Activated naive CD8-positive, alpha-beta T cell treated with anti-CD3 and anti-CD28 coated beads, Interleukin-2, amount 50 U/mL, for 24 hours (primary cell): ENCODE measurements at regions not wholly inside any gene's neighbourhood (a gene's known extent, or its start where the extent isn't known, plus 50 kb on each side); places are given as distances from the start of the nearest gene placed in this dataset.

Source experiments
- ATAC-seq: fragments of 150-1000 bp; cut with Tn5 transposase; one replicate; pipeline ENCODE4 v1.10.0; 2021
- DNase-seq: peaks from one replicate; pipeline ENCODE4 v3.0.0; 2021
- H3K27ac Mint-ChIP-seq: one replicate; pipeline ENCODE4 v1.8.0; 2021; ENCODE audit warnings: mild to moderate bottlenecking, mixed read lengths
- H3K27me3 Mint-ChIP-seq: one replicate; pipeline ENCODE4 v1.8.0; 2021; ENCODE audit warnings: mixed read lengths
- H3K36me3 Mint-ChIP-seq: one replicate; pipeline ENCODE4 v1.8.0; 2021; ENCODE audit warnings: low read depth, mixed read lengths
- H3K4me1 Mint-ChIP-seq: one replicate; pipeline ENCODE4 v1.8.0; 2021; ENCODE audit warnings: mixed read lengths
- H3K4me3 Mint-ChIP-seq: one replicate; pipeline ENCODE4 v1.8.0; 2021; ENCODE audit warnings: mild to moderate bottlenecking, moderate library complexity, mixed read lengths
- H3K9me3 Mint-ChIP-seq: one replicate; pipeline ENCODE4 v1.8.0; 2021; ENCODE audit warnings: mixed read lengths

DNA sequence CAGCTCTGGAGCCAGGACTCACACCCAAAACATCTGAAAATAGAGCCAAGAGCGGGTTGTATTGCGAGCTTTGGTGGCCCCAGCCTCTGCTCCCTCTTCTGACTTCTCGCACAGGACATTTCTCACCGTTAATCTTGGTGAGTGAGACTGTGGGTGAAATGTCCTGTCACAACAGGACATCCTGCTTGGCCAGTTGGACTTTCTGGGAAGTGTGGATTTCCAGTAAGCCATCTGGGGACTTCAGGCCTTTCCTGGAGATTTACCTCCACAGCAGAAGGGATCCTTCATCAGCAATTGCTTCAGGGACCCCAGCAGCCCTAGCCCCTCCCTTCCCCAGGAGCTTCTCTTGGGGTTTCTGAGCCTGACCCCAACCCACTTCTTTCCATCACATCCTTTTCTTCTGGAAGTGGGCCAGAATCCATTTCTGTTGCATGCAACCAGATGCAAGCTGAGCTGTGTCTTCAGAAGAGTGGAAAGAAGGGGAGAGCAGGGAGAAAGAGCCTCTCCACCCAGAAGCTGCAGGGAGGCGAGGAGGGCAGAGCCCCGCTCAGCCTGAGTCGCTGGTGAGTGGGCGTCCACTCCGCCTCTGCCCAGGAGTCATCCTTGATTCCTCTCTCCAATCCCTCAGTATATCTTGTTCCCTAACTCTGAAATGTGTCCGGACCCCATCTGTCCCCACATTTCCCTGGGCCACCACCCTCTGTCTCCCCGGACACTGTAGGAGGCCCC lies 50.3 kb upstream of the GADD45G start:
- Mint-ChIP-seq H3K27me3 (peaks cover 2% of the 10 kb centered on the region), H3K27ac (no peak overlapping the region), H3K9me3 (no peaks in the 10 kb centered on the region), H3K4me1 (peaks cover 28% of the 10 kb centered on the region), H3K36me3 (no peaks in the 10 kb centered on the region), H3K4me3 (no peak overlapping the region)
- ATAC-seq = no peak
- DNase-seq = no peak

- Mint-ChIP-seq H3K9me3 (no peaks in the 10 kb centered on the region), H3K27me3 (peaks cover 2% of the 10 kb centered on the region), H3K36me3 (no peaks in the 10 kb centered on the region), H3K4me3 (no peak overlapping the region), H3K4me1 (peaks cover 38% of the 10 kb centered on the region), H3K27ac (no peak overlapping the region)
- no peak for DNase-seq
- ATAC-seq = no peak
Observed at GRCh38 chr9:89553451-89554010, 51.3 kb upstream of the GADD45G start.

DNA sequence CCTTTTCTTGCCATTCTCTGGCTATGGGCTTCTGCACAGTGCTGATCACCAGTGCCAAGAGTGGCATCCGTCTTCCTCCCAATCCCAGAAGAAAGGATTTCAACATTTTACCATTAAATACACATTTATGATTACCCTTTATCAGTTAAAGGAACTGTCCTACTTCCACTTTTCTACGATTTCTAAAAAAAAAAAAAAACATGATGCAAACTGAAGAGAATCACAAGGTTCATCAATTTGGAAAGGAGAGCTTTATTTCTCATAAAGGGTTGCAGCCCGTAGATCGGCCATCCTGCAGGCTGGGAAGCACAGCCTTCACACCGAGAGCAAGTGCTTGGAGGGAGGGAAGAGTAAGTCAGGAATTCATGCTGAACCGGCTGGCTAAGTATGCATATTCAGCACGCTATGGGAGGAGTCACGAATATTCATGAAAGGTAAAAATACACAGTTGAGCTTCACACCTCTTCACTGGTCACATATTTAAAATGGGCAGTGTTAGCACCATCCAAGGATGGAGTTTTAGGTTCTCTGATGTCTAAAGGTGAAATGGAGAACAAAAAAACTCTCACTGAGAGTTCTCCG lies 52.5 kb upstream of the SEMA4D start:
- H3K36me3 Mint-ChIP-seq = peaks cover 5% of the 10 kb centered on the region
- peaks cover 11% of the 10 kb centered on the region for H3K9me3 Mint-ChIP-seq
- H3K4me3 Mint-ChIP-seq = no peak overlapping the region
- no peaks in the 10 kb centered on the region for H3K27me3 Mint-ChIP-seq
- no peak overlapping the region for H3K27ac Mint-ChIP-seq
- peaks cover 24% of the 10 kb centered on the region for H3K4me1 Mint-ChIP-seq
- ATAC-seq (no peak), DNase-seq (no peak)

GRCh38 chr9:89549031-89549644 lies 51.2 kb upstream of the SEMA4D start:
- H3K36me3 Mint-ChIP-seq = peaks cover 8% of the 10 kb centered on the region
- H3K27ac Mint-ChIP-seq = peak overlapping the region; percentile 68
- H3K4me3 Mint-ChIP-seq = no peak overlapping the region
- peaks cover 15% of the 10 kb centered on the region for H3K9me3 Mint-ChIP-seq
- ATAC-seq (peak; percentile 97), DNase-seq (peak; percentile 94)
- H3K27me3 Mint-ChIP-seq = no peaks in the 10 kb centered on the region
- H3K4me1 Mint-ChIP-seq = peaks cover 28% of the 10 kb centered on the region

GRCh38 chr9:89548071-89548638 lies 50.2 kb upstream of the SEMA4D start:
- ATAC-seq (no peak), DNase-seq (no peak)
- Mint-ChIP-seq H3K27me3 (no peaks in the 10 kb centered on the region), H3K4me1 (peaks cover 38% of the 10 kb centered on the region), H3K36me3 (peaks cover 8% of the 10 kb centered on the region), H3K4me3 (no peak overlapping the region), H3K27ac (peak overlapping the region; percentile 68), H3K9me3 (peaks cover 15% of the 10 kb centered on the region)
